Posterior cingulate gyrus (tissue), 11 donors: ENCODE measurements at regions not wholly inside any gene's neighbourhood (a gene's known extent, or its start where the extent isn't known, plus 50 kb on each side); places are given as distances from the start of the nearest gene placed in this dataset.
"Not testable (repeated sequence)": the region's sequence is repeated elsewhere in the genome, so short reads cannot be mapped to it uniquely, and the experiment has no call there.

Experiments used
- DNase-seq, 10 donors: peaks; one replicate each; pipeline versions ENCODE4 v3.0.0 to v3.0.0-alpha.2; 2020 to 2021; ENCODE audit warnings: mixed read lengths in 3 of 10
- intact Hi-C: fragments of 100-400 bp; cut with DNase I; formaldehyde crosslinking; loops from one replicate; pipeline ENCODE4 v1.15.1; 2023

DNA sequence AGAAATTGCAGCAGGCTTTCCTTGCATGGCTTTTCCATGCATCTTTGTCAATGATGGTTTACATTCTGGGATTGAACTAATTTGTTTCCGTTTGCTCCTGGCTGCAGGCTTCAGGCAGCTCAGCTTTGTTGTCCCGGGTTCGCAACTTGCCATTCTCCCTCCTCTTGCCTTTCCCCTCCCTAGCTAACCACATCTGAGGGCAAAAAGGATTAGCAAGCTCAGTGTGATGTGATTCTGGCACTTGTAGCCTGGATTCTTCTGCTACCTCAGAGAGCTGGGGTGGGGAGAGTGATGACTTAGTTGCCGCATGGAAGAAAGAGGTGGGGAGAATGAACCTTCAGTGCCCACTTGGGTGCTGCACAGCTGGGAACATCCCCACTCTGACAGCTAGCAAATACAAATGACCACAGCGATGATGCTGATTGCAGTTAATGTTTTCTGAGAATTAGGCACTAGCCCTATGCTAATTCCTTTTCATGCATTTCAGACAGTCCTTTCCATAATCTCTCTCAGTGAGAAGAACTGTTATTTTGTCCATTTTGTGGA is 120.2 kb upstream of the SALL1 start:
- DNase-seq = no peak
- intact Hi-C loops = no loop called here

- DNase-seq = peak in 7 of 10 donors; percentile 28 to 88 (median 51)
- intact Hi-C loops = no loop called here
Observed at GRCh38 chr16:51268237-51268636, 117.2 kb upstream of the SALL1 start.

- DNase-seq = peak in 1 of 10 donors; percentile 24
- intact Hi-C loops = no loop called here
Observed at GRCh38 chr16:51267681-51268080, 116.6 kb upstream of the SALL1 start.

DNA sequence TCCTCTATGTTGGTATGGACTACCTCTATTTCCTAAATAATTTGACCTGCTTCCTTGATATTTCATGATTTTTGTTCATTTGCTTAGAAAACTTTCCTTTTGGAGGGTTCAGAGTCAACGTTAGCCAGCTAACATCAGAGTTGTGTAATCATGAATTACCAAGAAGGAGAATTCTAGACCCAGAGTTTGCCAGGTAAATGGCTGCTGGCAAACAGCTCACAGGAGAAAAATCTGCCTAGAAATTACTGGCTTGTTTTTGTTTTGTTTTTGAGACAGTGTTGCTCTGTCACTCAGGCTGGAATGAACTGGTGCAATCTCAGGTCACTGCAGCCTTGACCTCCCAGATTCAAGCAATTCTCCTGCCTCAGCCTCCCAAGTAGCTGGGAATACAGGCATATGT is 111.4 kb upstream of the SALL1 start:
- intact Hi-C loops = no loop called here
- DNase-seq = no peak

DNA sequence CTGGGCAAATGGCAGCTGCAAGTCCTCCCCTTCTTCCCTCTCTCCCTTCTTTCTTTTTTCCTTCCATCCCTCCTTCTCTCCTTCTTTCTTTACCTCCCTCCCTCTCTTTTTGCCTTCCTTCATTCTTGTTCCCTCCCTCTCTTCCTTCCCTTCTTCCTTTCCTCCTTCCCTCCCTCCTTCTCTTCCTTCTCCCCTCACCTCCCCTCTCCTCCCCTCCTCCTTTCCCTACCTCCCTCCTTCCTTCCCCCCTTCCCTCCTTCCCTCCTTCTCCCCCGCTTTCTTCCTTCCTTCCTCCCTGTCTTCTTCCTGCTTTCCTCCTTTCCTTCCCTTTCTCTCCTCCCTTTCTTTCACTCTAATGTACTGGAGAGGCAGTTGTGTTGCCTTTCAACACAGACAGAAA is 110.8 kb upstream of the SALL1 start:
- intact Hi-C loops = no loop called here
- DNase-seq = no peak

GRCh38 chr16:51255349-51255972 is 104.4 kb upstream of the SALL1 start:
- DNase-seq = no peak
- intact Hi-C loops = no loop called here

DNA sequence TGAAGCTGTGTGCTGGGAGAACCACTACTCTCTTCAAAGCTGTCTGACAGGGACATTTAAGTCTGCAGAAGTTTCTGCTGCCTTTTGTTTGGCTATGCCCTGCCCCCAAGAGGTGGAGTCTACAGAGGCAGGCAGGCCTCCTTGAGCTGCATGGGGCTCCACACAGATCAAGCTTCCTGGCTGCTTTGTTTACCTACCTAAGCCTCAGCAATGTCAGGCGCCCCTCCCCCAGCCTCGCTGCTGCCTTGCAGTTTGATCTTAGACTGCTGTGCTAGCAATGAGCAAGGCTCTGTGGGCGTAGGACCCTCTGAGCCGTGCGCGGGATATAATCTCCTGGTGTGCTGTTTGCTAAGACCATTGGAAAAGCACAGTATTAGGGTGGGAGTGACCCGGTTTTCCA is 103.3 kb upstream of the SALL1 start:
- DNase-seq, intact Hi-C loops: not testable (repeated sequence)

- intact Hi-C loops = no loop called here
- no peak for DNase-seq
Observed at GRCh38 chr16:51248217-51248616, 97.1 kb upstream of the SALL1 start.

DNA sequence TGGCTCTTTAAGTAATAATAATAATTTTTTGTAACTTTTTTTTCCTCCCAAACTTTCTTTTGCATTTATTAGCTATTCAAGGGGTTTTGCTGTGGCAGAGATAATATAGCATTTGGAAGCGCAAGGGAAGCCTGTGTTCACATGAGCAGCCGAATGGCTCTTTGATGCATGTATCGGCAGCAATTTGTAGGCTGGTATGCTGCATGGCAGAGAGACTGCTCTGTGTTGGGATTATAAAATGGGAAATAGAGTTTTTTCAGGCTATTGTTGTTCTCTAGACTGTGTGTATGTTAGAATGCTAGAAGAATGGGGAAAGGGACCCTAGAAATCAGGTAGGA is 94.6 kb upstream of the SALL1 start:
- intact Hi-C loops = no loop called here
- no peak for DNase-seq

DNA sequence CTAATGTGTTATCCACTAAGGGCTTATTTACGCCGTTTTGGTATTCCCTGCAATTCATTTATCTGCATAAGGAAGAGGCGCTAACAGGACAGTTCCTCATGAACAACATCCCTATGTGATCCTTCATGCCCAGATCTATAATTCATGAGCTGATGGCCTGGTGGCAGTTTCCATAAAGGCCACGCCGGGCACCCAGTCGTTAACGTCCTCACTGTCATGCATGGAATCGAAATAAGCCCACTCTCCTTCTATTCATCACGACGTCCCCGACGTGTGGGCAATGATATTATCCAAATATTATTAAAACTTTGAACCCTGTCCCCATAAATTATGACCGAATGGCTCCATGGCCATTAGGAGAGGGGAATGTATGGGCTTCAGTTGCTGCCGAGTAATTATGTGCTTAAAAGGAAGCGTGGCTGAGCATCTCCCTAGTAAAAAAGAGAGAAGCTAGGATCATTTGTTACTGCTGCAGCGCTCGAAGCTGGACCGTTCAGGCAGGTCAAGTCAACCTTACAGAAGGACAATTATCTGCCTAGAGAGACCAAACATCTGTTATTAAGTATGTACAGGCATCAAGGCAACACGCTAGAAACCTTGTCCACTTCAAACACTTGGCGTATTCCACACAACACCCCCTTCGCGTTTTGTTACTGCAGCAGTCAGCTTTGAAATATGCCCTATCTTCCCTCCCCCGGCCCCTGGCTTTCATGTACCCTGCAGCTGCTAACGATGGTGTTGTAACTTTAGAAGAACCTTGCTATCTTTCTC is 94.0 kb upstream of the SALL1 start:
- no peak for DNase-seq
- intact Hi-C loops = no loop called here

- no peak for DNase-seq
- intact Hi-C loops = no loop called here
Observed at GRCh38 chr16:51243936-51244436, 92.9 kb upstream of the SALL1 start.

DNA sequence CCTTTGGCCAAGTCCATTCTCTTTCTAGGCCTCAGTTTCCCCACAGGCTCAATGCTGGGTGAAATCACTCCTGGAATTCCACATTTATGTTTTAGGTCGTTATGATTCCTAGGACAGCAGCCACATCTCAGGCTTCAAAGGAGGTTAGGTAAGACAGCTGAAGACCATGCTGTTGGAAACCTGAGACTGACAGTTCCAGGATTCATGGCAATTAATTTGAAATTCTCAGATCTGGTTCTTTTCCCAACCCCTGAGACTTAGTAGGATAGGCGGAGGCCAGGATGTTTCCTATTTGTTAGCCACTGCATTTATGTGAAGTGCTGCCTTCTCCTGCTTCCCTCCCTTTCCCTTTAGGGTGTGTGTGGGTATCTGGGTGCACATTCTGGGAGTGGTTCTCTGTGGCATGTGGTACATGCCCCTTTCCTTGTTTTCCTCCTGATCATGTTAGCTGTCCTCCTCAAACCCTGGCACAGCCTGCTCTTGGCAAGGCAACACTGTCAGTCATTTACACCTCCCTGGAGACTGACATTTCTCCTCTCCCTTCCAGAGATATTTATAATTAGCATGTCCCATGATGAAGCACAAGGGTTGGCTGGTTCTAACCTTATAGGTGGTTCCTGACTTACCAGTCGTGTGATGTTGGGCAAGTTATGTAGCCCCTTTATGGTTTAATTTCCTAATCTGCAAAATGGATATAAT is 91.4 kb upstream of the SALL1 start:
- intact Hi-C loops = no loop called here
- no peak for DNase-seq

DNA sequence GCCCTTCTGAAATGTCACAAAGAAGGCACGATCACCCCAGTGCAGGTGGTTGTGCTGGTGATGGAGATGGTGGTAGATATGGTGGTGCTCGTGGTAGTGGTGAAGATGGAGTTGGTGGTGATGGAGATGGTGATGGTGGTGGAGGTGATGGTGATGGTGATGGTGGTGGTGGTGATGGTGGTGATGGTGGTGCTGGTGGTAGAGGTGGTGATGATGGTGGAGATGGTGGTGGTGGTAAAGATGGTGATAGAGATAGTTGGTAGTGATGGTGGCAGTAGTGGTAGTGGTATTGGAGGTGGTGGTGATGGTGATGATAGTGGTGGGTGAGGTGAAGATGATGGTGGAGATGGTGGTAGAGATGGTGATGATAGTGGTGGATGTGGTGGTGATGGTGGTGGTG is 88.1 kb upstream of the SALL1 start:
- DNase-seq = no peak
- intact Hi-C loops = no loop called here

DNA sequence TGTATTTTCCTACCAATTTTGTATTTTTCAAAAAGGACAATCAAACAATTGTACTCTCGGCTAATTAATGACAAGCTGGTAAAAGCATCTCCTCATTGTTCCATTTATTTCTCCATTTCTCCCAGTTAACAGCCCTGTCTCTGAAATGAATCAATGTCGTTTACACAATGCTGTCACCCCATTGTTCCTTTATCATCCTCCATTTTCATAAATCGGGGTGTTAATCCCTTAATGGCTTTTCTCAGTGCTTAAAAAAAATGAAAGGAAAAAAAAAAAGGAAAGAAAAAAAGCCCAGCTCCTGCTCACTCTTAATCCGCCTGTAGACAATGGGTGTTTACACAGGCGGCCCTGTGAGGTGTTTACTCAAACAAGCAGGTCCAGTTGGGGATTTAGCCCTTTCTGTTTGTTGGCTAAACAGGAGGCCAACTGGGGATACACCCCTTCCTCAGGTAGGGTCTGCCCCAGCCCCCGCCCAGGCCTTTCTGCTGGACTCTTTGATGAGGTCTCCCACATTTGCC is 86.8 kb upstream of the SALL1 start:
- intact Hi-C loops = no loop called here
- DNase-seq = no peak

- no peak for DNase-seq
- intact Hi-C loops = no loop called here
Observed at GRCh38 chr16:51237207-51237606, 86.1 kb upstream of the SALL1 start.

DNA sequence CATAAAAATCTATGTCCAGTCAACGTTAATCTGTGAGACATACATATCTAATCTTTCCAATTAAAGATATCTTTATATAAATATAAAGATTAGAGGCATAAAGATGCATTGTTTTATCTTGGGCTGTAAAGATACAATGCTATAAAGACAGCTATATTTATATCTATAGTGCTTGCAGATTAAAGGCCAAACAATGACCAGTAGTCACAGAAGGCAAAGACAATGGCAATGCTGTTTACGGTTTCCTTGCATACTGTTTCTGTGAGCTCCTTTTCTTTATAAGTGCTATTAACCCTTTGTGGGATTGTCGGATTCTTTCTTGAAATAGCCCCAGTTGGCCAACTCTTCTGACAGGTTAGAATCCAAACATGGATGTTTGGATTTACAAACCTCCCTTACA is 85.5 kb upstream of the SALL1 start:
- no peak for DNase-seq
- intact Hi-C loops = no loop called here

- intact Hi-C loops = no loop called here
- DNase-seq = no peak
Observed at GRCh38 chr16:51231702-51232101, 80.6 kb upstream of the SALL1 start.

- DNase-seq, intact Hi-C loops: not testable (repeated sequence)
Observed at GRCh38 chr16:51230035-51230434, 79.0 kb upstream of the SALL1 start.

DNA sequence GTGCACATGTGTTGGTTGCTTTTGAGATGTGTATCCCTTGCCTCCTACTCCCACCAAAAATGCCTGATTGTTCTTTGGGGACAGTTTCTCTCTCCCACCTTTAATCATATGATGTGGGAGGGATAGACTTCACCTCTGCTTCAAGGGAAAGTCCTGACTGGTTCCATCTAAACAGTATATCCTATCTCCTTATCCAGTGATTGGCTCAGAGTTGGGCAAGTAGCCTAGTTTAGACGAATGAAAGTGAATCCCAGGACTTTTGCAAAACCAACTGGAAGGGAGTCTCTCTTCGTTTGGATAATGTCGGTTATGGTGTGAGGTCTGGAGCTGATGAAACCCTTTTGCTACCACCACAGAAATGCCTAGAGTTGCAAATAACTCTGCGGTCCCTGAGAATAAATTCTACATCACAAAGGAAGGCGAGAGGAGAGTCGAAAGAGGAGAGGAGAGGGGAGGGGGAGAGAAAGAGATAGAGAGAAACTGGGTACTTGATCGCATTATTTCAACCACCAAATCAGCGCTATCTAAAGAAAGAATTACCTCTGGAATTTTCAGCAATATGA is 77.1 kb upstream of the SALL1 start:
- no peak for DNase-seq
- intact Hi-C loops = no loop called here

- intact Hi-C loops = no loop called here
- no peak for DNase-seq
Observed at GRCh38 chr16:51225878-51226277, 74.8 kb upstream of the SALL1 start.

DNA sequence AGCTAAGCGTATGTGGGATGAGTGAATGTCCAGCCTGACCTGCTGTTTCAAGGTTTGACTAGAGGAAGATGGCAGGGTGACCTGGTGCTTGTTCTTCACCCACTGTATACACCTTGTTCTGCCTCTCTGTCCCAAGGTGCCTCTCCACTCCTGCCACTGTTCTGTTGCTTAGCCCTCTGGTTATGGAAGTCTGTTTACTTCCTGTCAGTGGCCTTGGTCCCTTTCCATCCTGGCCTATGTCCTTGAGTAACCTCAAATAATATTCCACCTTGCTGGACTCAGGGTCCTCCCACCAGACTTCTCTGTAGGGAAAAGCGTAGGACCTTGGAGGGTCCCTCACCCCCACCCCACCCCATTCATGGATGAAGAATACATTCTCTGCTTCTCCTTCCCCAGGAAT is 73.2 kb upstream of the SALL1 start:
- intact Hi-C loops = no loop called here
- DNase-seq = no peak
